MM.1S (cell line): ENCODE measurements at regions not wholly inside any gene's neighbourhood (a gene's known extent, or its start where the extent isn't known, plus 50 kb on each side); places are given as distances from the start of the nearest gene placed in this dataset.

Experiments
- DNase-seq: peaks from one replicate; pipeline ENCODE4 v3.0.0-alpha.2; 2015
- H2AFZ ChIP-seq: fragments of 300-600 bp; sonication (generic); 2 replicates; pipeline ENCODE4 v1.6.0; 2016; ENCODE audit warnings: antibody characterized with exemption, low read length
- H3F3A ChIP-seq: fragments of 300-600 bp; sonication (generic); 2 replicates; pipeline ENCODE4 v1.6.1; 2016; ENCODE audit warnings: mild to moderate bottlenecking, antibody characterized with exemption, low read length, moderate library complexity, mixed read lengths; ENCODE audit not compliant: insufficient read depth
- H3K27ac ChIP-seq: fragments of 300-600 bp; sonication (generic); 2 replicates; pipeline ENCODE4 v1.5.1; 2016; ENCODE audit warnings: mild to moderate bottlenecking, low read length
- H3K27me3 ChIP-seq: fragments of 300-600 bp; sonication (generic); replicated peaks from 2 replicates; pipeline ENCODE4 v1.6.0; 2016; ENCODE audit warnings: low read length; ENCODE audit not compliant: insufficient read depth
- H3K36me3 ChIP-seq: fragments of 300-600 bp; sonication (generic); replicated peaks from 2 replicates; pipeline ENCODE4 v1.6.1; 2016; ENCODE audit warnings: mild to moderate bottlenecking, low read length, mixed read lengths; ENCODE audit not compliant: insufficient read depth
- H3K4me1 ChIP-seq: fragments of 300-600 bp; sonication (generic); 2 replicates; pipeline ENCODE4 v1.6.1; 2016; ENCODE audit warnings: low read length, mixed read lengths
- H3K4me2 ChIP-seq: fragments of 300-600 bp; sonication (generic); 2 replicates; pipeline ENCODE4 v1.6.0; 2016; ENCODE audit warnings: low read depth, low read length
- H3K4me3 ChIP-seq: fragments of 300-600 bp; sonication (generic); 2 replicates; pipeline ENCODE4 v1.5.1; 2016; ENCODE audit warnings: low read length, mixed read lengths
- H3K79me2 ChIP-seq: fragments of 300-600 bp; sonication (generic); 2 replicates; pipeline ENCODE4 v1.6.1; 2016; ENCODE audit warnings: mixed run types, low read length, mixed read lengths
- H3K9ac ChIP-seq: fragments of 300-600 bp; sonication (generic); 2 replicates; pipeline ENCODE4 v1.6.1; 2016; ENCODE audit warnings: low read length, mixed read lengths
- H3K9me2 ChIP-seq: fragments of 300-600 bp; sonication (generic); replicated peaks from 2 replicates; pipeline ENCODE4 v1.6.1; 2016; ENCODE audit warnings: mild to moderate bottlenecking, low read length, mixed read lengths; ENCODE audit not compliant: insufficient read depth
- H3K9me3 ChIP-seq: fragments of 300-600 bp; sonication (generic); replicated peaks from 2 replicates; pipeline ENCODE4 v1.6.1; 2016; ENCODE audit warnings: mild to moderate bottlenecking, low read length, mixed read lengths; ENCODE audit not compliant: insufficient read depth
- H4K20me1 ChIP-seq: fragments of 300-600 bp; sonication (generic); 2 replicates; pipeline ENCODE4 v1.6.1; 2016; ENCODE audit warnings: mild to moderate bottlenecking, low read length, moderate library complexity, mixed read lengths; ENCODE audit not compliant: insufficient read depth
- EZH2 ChIP-seq: fragments of 300-600 bp; sonication (generic); optimal IDR thresholded peaks from 2 replicates; pipeline ENCODE3; 2017; ENCODE audit warnings: low read depth, mild to moderate bottlenecking, antibody characterized with exemption, low read length, mixed read lengths
- EZH2phosphoT487 ChIP-seq: fragments of 300-600 bp; sonication (generic); IDR thresholded peaks from 2 replicates; pipeline ENCODE4 v1.6.1; 2018; ENCODE audit warnings: antibody characterized with exemption, low read length
- TF ChIP-seq, protein P1 (sequence below): fragments of 300-600 bp; sonication (generic); IDR thresholded peaks from 2 replicates; pipeline ENCODE4 v1.5.1; 2016; ENCODE audit warnings: antibody characterized with exemption, low read length, mixed read lengths

DNA sequence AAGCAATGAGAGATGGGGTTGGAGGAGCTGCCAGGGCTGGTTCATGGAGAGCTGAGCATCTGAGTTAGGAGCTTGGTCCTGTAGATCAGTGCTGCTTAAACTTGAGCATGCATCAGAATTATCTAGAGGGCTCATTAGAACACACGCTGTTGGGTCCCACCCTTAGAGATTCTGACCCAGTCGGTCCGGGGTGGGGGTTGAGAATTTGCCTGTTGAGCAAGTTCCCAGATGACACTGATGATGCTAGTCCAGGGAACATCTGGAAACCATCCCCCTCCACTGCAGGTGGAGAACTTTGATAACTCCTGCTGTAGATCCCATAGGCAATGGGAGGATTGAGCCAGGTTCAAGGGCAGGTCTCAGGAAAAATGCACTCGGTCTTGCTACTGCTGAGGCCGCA lies 158.0 kb upstream of the KLF4 start:
- H3K4me3 ChIP-seq, result no peak overlapping the region
- H4K20me1 ChIP-seq, result no peaks in the 10 kb centered on the region
- H3K27ac ChIP-seq, result no peak overlapping the region
- H3K36me3 ChIP-seq, result no peaks in the 10 kb centered on the region
- no peaks in the 10 kb centered on the region for H3K27me3 ChIP-seq
- no peaks in the 10 kb centered on the region for H3K9me3 ChIP-seq
- no peaks in the 10 kb centered on the region for H3K4me1 ChIP-seq
- H3K4me2 ChIP-seq, result no peak overlapping the region
- H3F3A ChIP-seq, result no peaks in the 10 kb centered on the region
- no peak overlapping the region for H3K9ac ChIP-seq
- no peaks in the 10 kb centered on the region for H3K9me2 ChIP-seq
- H2AFZ ChIP-seq, result no peak overlapping the region
- no peak for DNase-seq
- no peaks in the 10 kb centered on the region for H3K79me2 ChIP-seq
- TF ChIP-seq, protein P1, sequence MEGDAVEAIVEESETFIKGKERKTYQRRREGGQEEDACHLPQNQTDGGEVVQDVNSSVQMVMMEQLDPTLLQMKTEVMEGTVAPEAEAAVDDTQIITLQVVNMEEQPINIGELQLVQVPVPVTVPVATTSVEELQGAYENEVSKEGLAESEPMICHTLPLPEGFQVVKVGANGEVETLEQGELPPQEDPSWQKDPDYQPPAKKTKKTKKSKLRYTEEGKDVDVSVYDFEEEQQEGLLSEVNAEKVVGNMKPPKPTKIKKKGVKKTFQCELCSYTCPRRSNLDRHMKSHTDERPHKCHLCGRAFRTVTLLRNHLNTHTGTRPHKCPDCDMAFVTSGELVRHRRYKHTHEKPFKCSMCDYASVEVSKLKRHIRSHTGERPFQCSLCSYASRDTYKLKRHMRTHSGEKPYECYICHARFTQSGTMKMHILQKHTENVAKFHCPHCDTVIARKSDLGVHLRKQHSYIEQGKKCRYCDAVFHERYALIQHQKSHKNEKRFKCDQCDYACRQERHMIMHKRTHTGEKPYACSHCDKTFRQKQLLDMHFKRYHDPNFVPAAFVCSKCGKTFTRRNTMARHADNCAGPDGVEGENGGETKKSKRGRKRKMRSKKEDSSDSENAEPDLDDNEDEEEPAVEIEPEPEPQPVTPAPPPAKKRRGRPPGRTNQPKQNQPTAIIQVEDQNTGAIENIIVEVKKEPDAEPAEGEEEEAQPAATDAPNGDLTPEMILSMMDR, result no peak
- TF ChIP-seq EZH2phosphoT487 (no peak), EZH2 (no peak)

DNA sequence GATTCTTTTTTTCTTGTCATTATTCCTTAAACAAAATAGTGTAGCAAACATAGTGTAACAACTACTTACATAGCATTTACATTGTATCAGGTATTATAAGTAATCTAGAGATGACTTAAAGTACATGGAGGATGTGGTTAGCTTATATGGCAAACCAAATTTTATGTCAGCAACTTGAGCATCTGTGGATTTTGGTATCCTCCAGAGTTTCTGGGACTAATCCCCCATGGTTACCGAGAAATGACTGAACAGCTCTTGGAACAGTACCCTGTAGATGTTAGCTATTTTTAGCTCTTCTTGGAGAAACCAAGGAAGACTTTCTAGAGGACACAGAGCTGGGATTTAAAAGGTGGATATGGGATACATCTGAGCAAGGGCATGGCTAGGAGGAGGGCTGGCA lies 157.6 kb upstream of the KLF4 start:
- DNase-seq, result no peak
- H3K9me2 ChIP-seq, result no peaks in the 10 kb centered on the region
- H3K4me1 ChIP-seq, result no peaks in the 10 kb centered on the region
- H3K27me3 ChIP-seq, result no peaks in the 10 kb centered on the region
- no peaks in the 10 kb centered on the region for H3K9me3 ChIP-seq
- H3K79me2 ChIP-seq, result no peaks in the 10 kb centered on the region
- no peaks in the 10 kb centered on the region for H4K20me1 ChIP-seq
- no peaks in the 10 kb centered on the region for H3F3A ChIP-seq
- no peak overlapping the region for H3K4me3 ChIP-seq
- no peak overlapping the region for H3K9ac ChIP-seq
- H2AFZ ChIP-seq, result no peak overlapping the region
- H3K27ac ChIP-seq, result no peak overlapping the region
- H3K36me3 ChIP-seq, result no peaks in the 10 kb centered on the region
- TF ChIP-seq EZH2, result no peak
- TF ChIP-seq EZH2phosphoT487, result no peak
- TF ChIP-seq, protein P1, result no peak
- no peak overlapping the region for H3K4me2 ChIP-seq

DNA sequence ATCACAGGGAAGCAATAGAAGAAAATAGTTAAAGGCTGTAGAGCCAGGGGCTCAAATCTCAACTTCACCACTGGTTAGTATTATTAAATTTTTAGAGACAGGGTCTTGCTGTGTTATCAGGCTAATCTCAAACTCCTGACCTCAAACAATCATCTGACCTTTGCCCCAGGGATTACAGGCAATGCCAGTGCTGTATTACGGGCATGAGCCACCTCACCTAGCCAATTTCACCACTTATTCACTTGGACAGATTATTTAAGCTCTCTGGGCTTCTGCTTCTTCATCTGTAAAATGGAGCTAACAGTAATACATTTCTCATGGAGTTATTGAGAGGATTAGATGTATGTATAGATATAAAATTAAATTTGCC lies 155.9 kb upstream of the KLF4 start:
- TF ChIP-seq, protein P1, result no peak
- TF ChIP-seq EZH2 (no peak), EZH2phosphoT487 (no peak)
- H3K36me3 ChIP-seq, result no peaks in the 10 kb centered on the region
- H3K4me3 ChIP-seq, result no peak overlapping the region
- no peaks in the 10 kb centered on the region for H3K9me3 ChIP-seq
- no peak overlapping the region for H3K4me2 ChIP-seq
- H3K79me2 ChIP-seq, result no peaks in the 10 kb centered on the region
- H3K4me1 ChIP-seq, result no peaks in the 10 kb centered on the region
- DNase-seq, result no peak
- H2AFZ ChIP-seq, result no peak overlapping the region
- no peak overlapping the region for H3K27ac ChIP-seq
- no peaks in the 10 kb centered on the region for H3F3A ChIP-seq
- no peaks in the 10 kb centered on the region for H4K20me1 ChIP-seq
- H3K9me2 ChIP-seq, result no peaks in the 10 kb centered on the region
- no peak overlapping the region for H3K9ac ChIP-seq
- no peaks in the 10 kb centered on the region for H3K27me3 ChIP-seq
